K562 (cell line): ENCODE measurements at regions not wholly inside any gene's neighbourhood (a gene's known extent, or its start where the extent isn't known, plus 50 kb on each side); places are given as distances from the start of the nearest gene placed in this dataset.

Source experiments
- ATAC-seq: fragments of 200-7000 bp; cut with Tn5 transposase; 3 replicates; pipeline ENCODE4 v1.9.1; 2020; ENCODE audit warnings: moderate library complexity
- BruUV-seq: library from RNA; stranded (reverse); fragments of 400-500 nt; replicated peaks from 2 replicates; lab custom pipeline; 2021; lab: Mats Ljungman, UMichigan
- CTCF ChIA-PET: fragments of 300-600 bp; formaldehyde crosslinking; extraction: SDS; loops from one replicate; lab custom pipeline; 2021; ENCODE audit warnings: low intra/inter-chr PET ratio; lab: Yijun Ruan, JAX
- POLR2A ChIA-PET: fragments of 300-600, 350-650 bp; sonication (Branson Sonifier 250); formaldehyde crosslinking; extraction: SDS; loops from one replicate; lab custom pipeline; 2021; ENCODE audit warnings: antibody characterized with exemption, inconsistent platforms; lab: Yijun Ruan, JAX
- DNase-seq, 4 experiments: peaks; one replicate each; pipeline versions ENCODE4 v3.0.0 to v3.0.0-alpha.2; 2011 to 2018; ENCODE audit warnings: low spot score in 3 of 4, mixed read lengths in 3 of 4; ENCODE audit errors: extremely low read depth in 1 of 4
- FAIRE-seq: peaks from 2 replicates; lab custom pipeline; 2011; peaks lifted over from hg19 to GRCh38; lab: Jason Lieb, UNC
- H2AFZ ChIP-seq: 2 replicates; pipeline ENCODE4 v1.6.0; 2011; ENCODE audit warnings: low read depth, low read length, control low read depth, inconsistent platforms
- H3K27ac ChIP-seq: fragments of 200-600 bp; 3 replicates; pipeline ENCODE4 v1.8.0; 2011; ENCODE audit warnings: low read depth, mild to moderate bottlenecking, control low read depth, inconsistent platforms, low read length, moderate library complexity, mixed read lengths; ENCODE audit errors: extremely low read depth
- H3K27me3 ChIP-seq, 2 experiments: fragments of 300-600 bp in 1 of 2; 2 replicates in 1 of 2; 3 replicates in 1 of 2; pipeline versions ENCODE4 v1.6.0 to v1.8.0; 2011; ENCODE audit warnings: inconsistent platforms in 2 of 2, low read length in 2 of 2, mild to moderate bottlenecking in 1 of 2, mixed read lengths in 1 of 2, moderate library complexity in 1 of 2; ENCODE audit not compliant: control insufficient read depth in 2 of 2, insufficient read depth in 2 of 2
- H3K36me3 ChIP-seq: fragments of 300-600 bp; 3 replicates; pipeline ENCODE4 v1.8.0; 2011; ENCODE audit warnings: mild to moderate bottlenecking, low read length, inconsistent platforms; ENCODE audit not compliant: control insufficient read depth, insufficient read depth
- H3K4me1 ChIP-seq, 2 experiments: fragments of 200-600 bp in 1 of 2; replicated peaks in 1 of 2; 2 replicates in 1 of 2; 3 replicates in 1 of 2; pipeline versions ENCODE4 v1.5.1 to v1.8.0; 2011; ENCODE audit warnings: inconsistent platforms in 2 of 2, low read length in 2 of 2, mild to moderate bottlenecking in 1 of 2, mixed read lengths in 1 of 2, moderate library complexity in 1 of 2; ENCODE audit not compliant: control insufficient read depth in 2 of 2, insufficient read depth in 2 of 2
- H3K4me2 ChIP-seq: 2 replicates; pipeline ENCODE4 v1.6.1; 2011; ENCODE audit warnings: low read length, control low read depth, inconsistent platforms, mixed read lengths; ENCODE audit not compliant: insufficient read depth
- H3K4me3 ChIP-seq: fragments of 200-600 bp; sonication (generic), shearing (Covaris generic); 2 replicates; pipeline ENCODE4 v1.5.1; 2016; ENCODE audit warnings: control low read depth, inconsistent platforms
- H3K79me2 ChIP-seq: fragments of 200-600 bp; 3 replicates; pipeline ENCODE4 v1.8.0; 2011; ENCODE audit warnings: low read length, inconsistent platforms; ENCODE audit not compliant: control insufficient read depth, insufficient read depth
- H3K9ac ChIP-seq, 2 experiments: 2 replicates each; pipeline versions ENCODE4 v1.6.0 to v1.6.1; 2011; ENCODE audit warnings: low read depth in 2 of 2, low read length in 2 of 2, control low read depth in 1 of 2, inconsistent platforms in 1 of 2, mild to moderate bottlenecking in 1 of 2, mixed read lengths in 1 of 2; ENCODE audit not compliant: insufficient read depth in 1 of 2
- H3K9me1 ChIP-seq: one replicate; pipeline ENCODE4 v1.6.0; 2011; ENCODE audit warnings: inconsistent platforms, mild to moderate bottlenecking, low read length, moderate library complexity; ENCODE audit not compliant: control insufficient read depth, insufficient read depth
- H3K9me3 ChIP-seq: replicated peaks from 2 replicates; pipeline ENCODE4 v1.5.1; 2011; ENCODE audit warnings: low read depth, low read length, inconsistent platforms; ENCODE audit not compliant: control insufficient read depth, insufficient read depth
- H4K20me1 ChIP-seq: replicated peaks from 2 replicates; pipeline ENCODE4 v1.6.1; 2011; ENCODE audit warnings: low read length, inconsistent platforms, mixed read lengths; ENCODE audit not compliant: control insufficient read depth, insufficient read depth
- EHMT2 ChIP-seq: fragments of 450-650 bp; IDR thresholded peaks from 2 replicates; pipeline ENCODE4 v1.6.1; 2018; ENCODE audit warnings: antibody characterized with exemption
- HNRNPUL1 ChIP-seq: fragments of 200-400 bp; formaldehyde crosslinking; IDR thresholded peaks from 2 replicates; pipeline ENCODE4 v1.6.1; 2017; ENCODE audit warnings: low read length
- KDM4B ChIP-seq, 2 experiments: fragments of 450-650 bp in 1 of 2; sonication (generic) in 1 of 2; IDR thresholded peaks; 2 replicates each; pipeline ENCODE4 v1.6.1; 2016 to 2017; ENCODE audit warnings: borderline replicate concordance in 2 of 2, antibody characterized with exemption in 1 of 2, low read depth in 1 of 2, mild to moderate bottlenecking in 1 of 2
- NCOA1 ChIP-seq: fragments of 450-650 bp; IDR thresholded peaks from 2 replicates; pipeline ENCODE4 v1.6.1; 2016; ENCODE audit warnings: low read depth
- PPARD ChIP-seq: fragments of 250-450 bp; sonication (Bioruptor Pico); IDR thresholded peaks from 2 replicates; pipeline ENCODE4 v1.8.0; 2022; ENCODE audit warnings: inconsistent platforms, mild to moderate bottlenecking, moderate library complexity
- PTRF ChIP-seq: fragments of 450-650 bp; IDR thresholded peaks from 2 replicates; pipeline ENCODE4 v1.6.1; 2016; ENCODE audit warnings: mild to moderate bottlenecking, missing genetic modification characterization, missing compliant biosample characterization
- RCOR1 ChIP-seq, 2 experiments: IDR thresholded peaks; 2 replicates each; pipeline ENCODE4 v1.6.1; 2012; ENCODE audit warnings: low read depth in 2 of 2, low read length in 2 of 2, borderline replicate concordance in 1 of 2, improper control_type of control experiment in 1 of 2
- TSC22D4 ChIP-seq: fragments of 450-650 bp; IDR thresholded peaks from 2 replicates; pipeline ENCODE4 v1.6.1; 2016; ENCODE audit warnings: missing genetic modification characterization, missing biosample characterization, control low read depth
- TSHZ1 ChIP-seq: fragments of 250-450 bp; sonication (Bioruptor Pico); IDR thresholded peaks from 2 replicates; pipeline ENCODE4 v1.4.0; 2020; ENCODE audit warnings: mild to moderate bottlenecking, moderate library complexity
- ZBED1 ChIP-seq: IDR thresholded peaks from 2 replicates; pipeline ENCODE4 v1.6.1; 2014
- ZNF561 ChIP-seq: fragments of 450-650 bp; formaldehyde crosslinking; conservative IDR thresholded peaks from 2 replicates; pipeline ENCODE4 v1.4.0; 2020; ENCODE audit warnings: mild to moderate bottlenecking, moderate library complexity
- WGBS: fragments of 100-300 bp; shearing (Covaris generic); methylation state at CpG from one replicate; pipeline ENCODE4 v1.1.6; 2016; ENCODE audit warnings: low coverage, mixed read lengths; ENCODE audit not compliant: insufficient coverage; ENCODE audit errors: missing lambda C conversion rate; 5-methylcytosine and 5-hydroxymethylcytosine counted together
- in situ Hi-C: fragments of 300-500 bp; cut with MboI; formaldehyde crosslinking; loops from 4 replicates; pipeline ENCODE4 v1.15.0; 2018; ENCODE audit warnings: inconsistent platforms, mixed read lengths
- intact Hi-C: fragments of 100-400 bp; cut with micrococcal nuclease; formaldehyde crosslinking; loops from 2 replicates; pipeline ENCODE4 v1.14.2; 2022

- 0% methylated on average over 1 of the region's 1 CpG for WGBS
- in situ Hi-C loops = no loop called here
- H3K27ac ChIP-seq = no peak overlapping the region
- H3K4me1 ChIP-seq = no peaks in the 10 kb centered on the region
- ChIA-PET POLR2A (no interaction called here), CTCF (no interaction called here)
- H3K9me1 ChIP-seq = no peaks in the 10 kb centered on the region
- H3K9ac ChIP-seq = no peak overlapping the region
- no peaks in the 10 kb centered on the region for H3K79me2 ChIP-seq
- H2AFZ ChIP-seq = no peak overlapping the region
- no peak overlapping the region for H3K4me3 ChIP-seq
- BruUV-seq = no TSS peak
- H3K27me3 ChIP-seq = 0 out of 5 replicates have a peak, but pooled peaks cover 0 to 4% of the 10 kb centered on the region in 2 experiments
- H3K9me3 ChIP-seq = no peaks in the 10 kb centered on the region
- H4K20me1 ChIP-seq = no peaks in the 10 kb centered on the region
- DNase-seq (no peak), ATAC-seq (no peak), FAIRE-seq (no peak)
- TF ChIP-seq KDM4B (IDR thresholded peaks at IDR 0.05; ENCODE audit: borderline replicate concordance in 2 of 2, low read depth in 1 of 2) (no peak), NCOA1 (no peak), ZNF561 (CRISPR knock-in tag) (no peak), PPARD (CRISPR knock-in tag) (no peak), TSC22D4 (tag) (no peak), ZBED1 (no peak), TSHZ1 (CRISPR knock-in tag) (no peak), PTRF (tag) (no peak), EHMT2 (no peak), HNRNPUL1 (no peak), RCOR1 (IDR thresholded peaks at IDR 0.05; ENCODE audit: borderline replicate concordance in 1 of 2, low read depth in 2 of 2, low read length in 2 of 2) (no peak)
- no peak overlapping the region for H3K4me2 ChIP-seq
- no peaks in the 10 kb centered on the region for H3K36me3 ChIP-seq
- intact Hi-C loops = no loop called here
Observed at GRCh38 chr9:113769412-113769811, 106.7 kb upstream of the ZNF618 start.
